HEK293 (cell line): ENCODE measurements at regions not wholly inside any gene's neighbourhood (a gene's known extent, or its start where the extent isn't known, plus 50 kb on each side); places are given as distances from the start of the nearest gene placed in this dataset.

Experiments used
- CTCF ChIA-PET: fragments of 350-600 bp; formaldehyde crosslinking; extraction: SDS; loops from one replicate; lab custom pipeline; 2021; ENCODE audit warnings: antibody characterized with exemption; lab: Yijun Ruan, JAX
- POLR2A ChIA-PET: fragments of 300-600 bp; formaldehyde crosslinking; extraction: SDS; loops from one replicate; lab custom pipeline; 2020; ENCODE audit warnings: antibody characterized with exemption, inconsistent platforms; lab: Yijun Ruan, JAX
- H3K27ac ChIP-seq: fragments of 200-500 bp; sonication (Bioruptor generic); 2 replicates; pipeline ENCODE4 v1.5.1; 2014; ENCODE audit warnings: low read depth, low read length, control low read depth, inconsistent platforms; ENCODE audit errors: extremely low read depth
- H3K36me3 ChIP-seq, 2 experiments: fragments of 200-500 bp in 1 of 2; sonication (Bioruptor generic) in 1 of 2; 1 replicate in 1 of 2; 2 replicates in 1 of 2; pipeline ENCODE4 v1.5.1; 2014 to 2017; ENCODE audit warnings: inconsistent platforms in 2 of 2, low read length in 2 of 2; ENCODE audit not compliant: control insufficient read depth in 2 of 2, insufficient read depth in 1 of 2
- H3K4me1 ChIP-seq: fragments of 200-500 bp; sonication (Bioruptor generic); 2 replicates; pipeline ENCODE4 v1.5.1; 2014; ENCODE audit warnings: mild to moderate bottlenecking, low read length, inconsistent platforms; ENCODE audit not compliant: control insufficient read depth, insufficient read depth
- H3K4me3 ChIP-seq: 2 replicates; pipeline ENCODE4 v1.5.1; 2011; ENCODE audit warnings: low read depth, mild to moderate bottlenecking, control low read depth, low read length, moderate library complexity
- H3K9me3 ChIP-seq: fragments of 200-500 bp; sonication (Bioruptor generic); 2 replicates; pipeline ENCODE4 v1.5.1; 2014; ENCODE audit warnings: low read depth, low read length, inconsistent platforms; ENCODE audit not compliant: control insufficient read depth, insufficient read depth
- GFI1B ChIP-seq: fragments of 450-650 bp; formaldehyde crosslinking; IDR thresholded peaks from 2 replicates; pipeline ENCODE4 v1.5.1; 2016; ENCODE audit warnings: missing biosample characterization, missing genetic modification characterization
- ZBTB11 ChIP-seq: fragments of 450-650 bp; formaldehyde crosslinking; conservative IDR thresholded peaks from 2 replicates; pipeline ENCODE4 v1.5.1; 2016; ENCODE audit warnings: low read depth, missing biosample characterization, missing genetic modification characterization
- ZNF140 ChIP-seq: fragments of 450-650 bp; formaldehyde crosslinking; IDR thresholded peaks from 2 replicates; pipeline ENCODE4 v1.5.1; 2016; ENCODE audit warnings: missing biosample characterization, missing genetic modification characterization
- ZNF248 ChIP-seq: fragments of 450-650 bp; formaldehyde crosslinking; IDR thresholded peaks from 2 replicates; pipeline ENCODE4 v1.5.1; 2017; ENCODE audit warnings: missing biosample characterization, missing genetic modification characterization
- ZNF341 ChIP-seq: fragments of 450-650 bp; formaldehyde crosslinking; IDR thresholded peaks from 2 replicates; pipeline ENCODE4; 2016; ENCODE audit warnings: low read depth, missing biosample characterization, missing genetic modification characterization
- ZNF394 ChIP-seq: fragments of 450-650 bp; formaldehyde crosslinking; IDR thresholded peaks from 2 replicates; pipeline ENCODE4 v1.5.1; 2016; ENCODE audit warnings: missing biosample characterization, missing genetic modification characterization, mild to moderate bottlenecking, moderate library complexity, borderline replicate concordance
- ZNF416 ChIP-seq: fragments of 450-650 bp; formaldehyde crosslinking; IDR thresholded peaks from 2 replicates; pipeline ENCODE4 v1.5.1; 2016; ENCODE audit warnings: missing biosample characterization, missing genetic modification characterization
- ZNF426 ChIP-seq: fragments of 450-650 bp; formaldehyde crosslinking; IDR thresholded peaks from 2 replicates; pipeline ENCODE4 v1.5.1; 2017; ENCODE audit warnings: missing biosample characterization, missing genetic modification characterization, mild to moderate bottlenecking, inconsistent platforms, moderate library complexity
- ZNF433 ChIP-seq: fragments of 450-650 bp; formaldehyde crosslinking; IDR thresholded peaks from 2 replicates; pipeline ENCODE4 v1.5.1; 2016; ENCODE audit warnings: missing biosample characterization, missing genetic modification characterization, low read depth
- ZNF48 ChIP-seq: fragments of 450-650 bp; formaldehyde crosslinking; IDR thresholded peaks from 2 replicates; pipeline ENCODE4 v1.5.1; 2016; ENCODE audit warnings: missing biosample characterization, missing genetic modification characterization
- ZNF518A ChIP-seq: fragments of 450-650 bp; formaldehyde crosslinking; conservative IDR thresholded peaks from 2 replicates; pipeline ENCODE4 v1.5.1; 2016; ENCODE audit warnings: low read depth, missing biosample characterization, missing genetic modification characterization
- ZNF529 ChIP-seq: fragments of 450-650 bp; formaldehyde crosslinking; IDR thresholded peaks from 2 replicates; pipeline ENCODE4 v1.5.1; 2017; ENCODE audit warnings: missing genetic modification characterization, missing biosample characterization; ENCODE audit not compliant: insufficient replicate concordance
- ZNF555 ChIP-seq: fragments of 450-650 bp; formaldehyde crosslinking; conservative IDR thresholded peaks from 2 replicates; pipeline ENCODE4 v1.5.1; 2017; ENCODE audit warnings: missing biosample characterization, mild to moderate bottlenecking, missing genetic modification characterization, inconsistent platforms
- ZNF610 ChIP-seq: fragments of 450-650 bp; formaldehyde crosslinking; IDR thresholded peaks from 2 replicates; pipeline ENCODE4 v1.5.1; 2016; ENCODE audit warnings: missing biosample characterization, missing genetic modification characterization, borderline replicate concordance
- ZNF623 ChIP-seq: fragments of 450-650 bp; formaldehyde crosslinking; IDR thresholded peaks from 2 replicates; pipeline ENCODE4 v1.5.1; 2016; ENCODE audit warnings: missing biosample characterization, missing genetic modification characterization
- ZNF701 ChIP-seq: fragments of 450-650 bp; formaldehyde crosslinking; IDR thresholded peaks from 2 replicates; pipeline ENCODE4 v1.5.1; 2016; ENCODE audit warnings: missing biosample characterization, missing genetic modification characterization
- ZNF777 ChIP-seq: fragments of 450-650 bp; formaldehyde crosslinking; IDR thresholded peaks from 2 replicates; pipeline ENCODE4 v1.5.1; 2017; ENCODE audit warnings: missing biosample characterization, missing genetic modification characterization, borderline replicate concordance
- ZNF792 ChIP-seq: fragments of 450-650 bp; formaldehyde crosslinking; IDR thresholded peaks from 2 replicates; pipeline ENCODE4 v1.5.1; 2016; ENCODE audit warnings: missing biosample characterization, missing genetic modification characterization

- ChIA-PET POLR2A (no interaction called here), CTCF (no interaction called here)
- Histone ChIP-seq H3K4me1 (no peaks in the 10 kb centered on the region), H3K27ac (no peak overlapping the region), H3K9me3 (no peaks in the 10 kb centered on the region), H3K4me3 (no peak overlapping the region), H3K36me3 (no peaks in the 10 kb centered on the region)
- TF ChIP-seq ZNF518A (tag by site-specific recombination) (peak; percentile 65; the same call in 1 of the 2 replicates), ZNF555 (peak; percentile 52), ZNF623 (tag by site-specific recombination) (0 out of 2 replicates have a peak, but pooled peaks have one; percentile 33), ZNF433 (tag by site-specific recombination) (no peak), ZBTB11 (tag by site-specific recombination) (peak; percentile 56; the same call in 1 of the 2 replicates), ZNF529 (tag by site-specific recombination) (no peak), ZNF48 (no peak), ZNF701 (no peak), ZNF416 (tag by site-specific recombination) (no peak), ZNF426 (peak; percentile 56), ZNF140 (tag by site-specific recombination) (peak; percentile 35; the same call in 1 of the 2 replicates), ZNF610 (tag by site-specific recombination) (no peak), ZNF394 (peak; percentile 63; the same call in 1 of the 2 replicates)
Measured at GRCh38 chr3:40873934-40874699, 325.2 kb upstream of the CTNNB1 start.

- Histone ChIP-seq H3K4me3 (no peak overlapping the region), H3K36me3 (no peaks in the 10 kb centered on the region)
- TF ChIP-seq ZNF48 (no peak), ZNF792 (tag by site-specific recombination) (no peak), ZNF341 (no peak), ZNF248 (tag by site-specific recombination) (no peak), ZNF777 (tag by site-specific recombination) (no peak), GFI1B (no peak)
- TF ChIP-seq, all 188 proteins: peak for 0
- ChIA-PET CTCF (interaction anchor here (0.5 kb wide), 1 partner anchor 549 kb away, joined by 3 read pairs; no protein-coding TSS in a partner anchor), POLR2A (no interaction called here)
- Histone ChIP-seq H3K4me1 (no peaks in the 10 kb centered on the region), H3K27ac (no peak overlapping the region), H3K9me3 (no peaks in the 10 kb centered on the region)
Measured at GRCh38 chr3:40875581-40875980, 323.7 kb upstream of the CTNNB1 start.
